Lower lobe of right lung (tissue), 2 donors: ENCODE measurements at regions not wholly inside any gene's neighbourhood (a gene's known extent, or its start where the extent isn't known, plus 50 kb on each side); places are given as distances from the start of the nearest gene placed in this dataset.

Experiments
- ATAC-seq, 2 donors: fragments of 200-7000 bp; cut with Tn5 transposase; one replicate each; pipeline ENCODE4 v1.9.1; 2020 to 2022; ENCODE audit warnings: mild to moderate bottlenecking in 2 of 2, moderate library complexity in 2 of 2
- DNase-seq: peaks from one replicate; pipeline ENCODE4 v3.0.0-alpha.2; 2020
- H3K27ac ChIP-seq: fragments of 200-600 bp; one replicate; pipeline ENCODE4 v1.8.0; 2022
- H3K27me3 ChIP-seq: fragments of 200-600 bp; one replicate; pipeline ENCODE4 v1.8.0; 2022; ENCODE audit warnings: low read depth
- H3K36me3 ChIP-seq: fragments of 200-600 bp; one replicate; pipeline ENCODE4 v1.8.0; 2022; ENCODE audit warnings: mild to moderate bottlenecking
- H3K4me1 ChIP-seq: fragments of 200-600 bp; one replicate; pipeline ENCODE4 v1.8.0; 2022
- H3K4me3 ChIP-seq: fragments of 200-600 bp; one replicate; pipeline ENCODE4 v1.8.0; 2022; ENCODE audit warnings: mild to moderate bottlenecking
- H3K9me3 ChIP-seq: fragments of 200-600 bp; one replicate; pipeline ENCODE4 v1.8.0; 2022
- intact Hi-C: fragments of 100-400 bp; cut with DNase I; formaldehyde crosslinking; loops from one replicate; pipeline ENCODE4 v1.11.0; 2022
- TF ChIP-seq, protein P1 (sequence below): fragments of 200-600 bp; IDR thresholded peaks from one replicate; pipeline ENCODE4 v1.8.0; 2022; ENCODE audit warnings: antibody characterized with exemption, mild to moderate bottlenecking
- donor health status: DM: no; HTN: yes; CAD: no; lungs with severe emphysema.

DNA sequence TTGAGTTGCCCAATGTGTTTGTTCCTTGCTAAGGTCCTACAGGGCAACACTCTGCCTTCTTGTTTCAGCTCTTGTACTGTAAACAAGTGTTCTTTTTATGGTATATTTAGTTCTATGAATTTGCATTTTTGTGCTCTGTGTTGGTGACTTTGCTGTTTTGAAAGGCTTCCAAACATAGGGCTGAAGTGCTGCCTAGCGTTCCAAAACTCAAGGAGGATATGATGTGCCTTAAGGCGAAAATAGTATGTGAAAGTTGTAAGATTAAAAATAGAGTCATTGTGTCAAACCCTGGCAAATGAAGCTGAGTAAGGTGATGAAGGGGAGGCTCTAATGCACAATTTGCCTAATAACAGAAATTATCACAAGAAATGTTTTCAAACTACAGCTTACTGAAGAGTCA, 372.7 kb upstream of the TOM1L1 start:
- DNase-seq (no peak), ATAC-seq (no peak)
- Histone ChIP-seq H3K36me3 (no peaks in the 10 kb centered on the region), H3K27me3 (no peaks in the 10 kb centered on the region), H3K4me3 (no peak overlapping the region), H3K9me3 (no peaks in the 10 kb centered on the region), H3K27ac (no peak overlapping the region), H3K4me1 (no peaks in the 10 kb centered on the region)
- TF ChIP-seq, protein P1, sequence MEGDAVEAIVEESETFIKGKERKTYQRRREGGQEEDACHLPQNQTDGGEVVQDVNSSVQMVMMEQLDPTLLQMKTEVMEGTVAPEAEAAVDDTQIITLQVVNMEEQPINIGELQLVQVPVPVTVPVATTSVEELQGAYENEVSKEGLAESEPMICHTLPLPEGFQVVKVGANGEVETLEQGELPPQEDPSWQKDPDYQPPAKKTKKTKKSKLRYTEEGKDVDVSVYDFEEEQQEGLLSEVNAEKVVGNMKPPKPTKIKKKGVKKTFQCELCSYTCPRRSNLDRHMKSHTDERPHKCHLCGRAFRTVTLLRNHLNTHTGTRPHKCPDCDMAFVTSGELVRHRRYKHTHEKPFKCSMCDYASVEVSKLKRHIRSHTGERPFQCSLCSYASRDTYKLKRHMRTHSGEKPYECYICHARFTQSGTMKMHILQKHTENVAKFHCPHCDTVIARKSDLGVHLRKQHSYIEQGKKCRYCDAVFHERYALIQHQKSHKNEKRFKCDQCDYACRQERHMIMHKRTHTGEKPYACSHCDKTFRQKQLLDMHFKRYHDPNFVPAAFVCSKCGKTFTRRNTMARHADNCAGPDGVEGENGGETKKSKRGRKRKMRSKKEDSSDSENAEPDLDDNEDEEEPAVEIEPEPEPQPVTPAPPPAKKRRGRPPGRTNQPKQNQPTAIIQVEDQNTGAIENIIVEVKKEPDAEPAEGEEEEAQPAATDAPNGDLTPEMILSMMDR: no peak
- intact Hi-C loops: no loop called here

DNA sequence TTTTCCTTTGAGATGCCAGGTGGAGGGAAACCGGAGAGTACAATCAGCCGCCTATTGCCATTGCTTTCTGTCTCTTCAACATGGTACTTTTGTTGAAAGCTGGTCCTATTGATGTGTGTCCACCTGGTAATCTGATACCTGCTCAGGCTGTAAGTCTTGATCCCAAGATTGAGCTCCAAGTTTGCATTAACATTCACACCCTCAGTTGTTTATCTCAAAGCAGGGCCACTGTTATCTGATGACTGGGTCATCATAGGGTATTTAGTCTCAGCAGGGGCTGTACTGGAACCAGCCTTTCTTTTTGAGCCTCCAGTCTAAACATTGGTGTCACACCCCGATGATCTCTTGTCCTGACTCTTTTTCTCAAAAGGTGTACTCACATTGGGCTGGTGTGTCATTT, 370.3 kb upstream of the TOM1L1 start:
- Histone ChIP-seq H3K4me1 (no peaks in the 10 kb centered on the region), H3K27ac (no peak overlapping the region), H3K9me3 (no peaks in the 10 kb centered on the region), H3K4me3 (no peak overlapping the region), H3K36me3 (no peaks in the 10 kb centered on the region), H3K27me3 (no peaks in the 10 kb centered on the region)
- TF ChIP-seq, protein P1: no peak
- intact Hi-C loops: no loop called here
- ATAC-seq: no peak
- no peak for DNase-seq

DNA sequence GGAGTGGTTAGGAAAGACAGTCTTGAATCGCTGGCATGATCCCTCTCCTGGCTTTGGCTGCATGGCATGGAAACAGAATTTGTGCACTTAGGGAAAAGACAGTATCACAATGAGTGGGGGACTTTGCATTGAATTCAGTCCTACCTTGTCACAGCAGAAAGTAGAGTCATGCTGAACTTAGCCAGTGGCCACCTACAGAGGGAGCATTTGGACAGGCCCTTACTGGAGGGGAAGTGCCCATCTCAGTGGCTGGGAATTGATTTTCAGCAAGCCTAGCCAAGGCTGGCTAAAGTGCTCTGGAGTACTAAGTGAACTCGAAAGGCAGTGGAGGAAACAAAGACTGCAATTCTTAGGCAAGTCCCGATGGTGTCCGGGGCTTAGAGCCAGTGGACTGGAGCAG, 364.3 kb upstream of the TOM1L1 start:
- intact Hi-C loops: no loop called here
- DNase-seq: no peak
- ATAC-seq: no peak
- no peak overlapping the region for H3K4me3 ChIP-seq
- TF ChIP-seq, protein P1: no peak
- H3K4me1 ChIP-seq: no peaks in the 10 kb centered on the region
- no peaks in the 10 kb centered on the region for H3K27me3 ChIP-seq
- no peaks in the 10 kb centered on the region for H3K9me3 ChIP-seq
- H3K27ac ChIP-seq: no peak overlapping the region
- no peaks in the 10 kb centered on the region for H3K36me3 ChIP-seq

DNA sequence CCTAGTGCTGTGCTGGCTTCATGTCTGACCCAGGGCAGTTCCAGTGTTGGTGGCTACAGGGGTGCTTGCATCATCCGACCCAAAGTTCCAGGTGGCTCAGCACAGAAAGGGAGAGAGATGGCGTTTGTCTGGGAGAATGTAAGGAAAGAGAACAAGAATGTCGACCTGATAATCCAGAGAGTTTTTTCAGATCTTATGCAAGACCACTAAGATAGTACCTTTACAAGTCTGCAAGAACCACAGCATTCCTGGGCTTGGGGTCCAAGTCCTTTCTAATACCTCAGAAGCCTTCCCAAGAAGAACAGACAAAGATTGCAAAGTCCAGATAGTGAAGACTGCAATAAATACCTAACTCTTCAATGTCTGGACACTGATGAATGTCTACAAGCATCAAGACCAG, 363.0 kb upstream of the TOM1L1 start:
- Histone ChIP-seq H3K4me3 (no peak overlapping the region), H3K36me3 (no peaks in the 10 kb centered on the region), H3K4me1 (no peaks in the 10 kb centered on the region), H3K27me3 (no peaks in the 10 kb centered on the region), H3K9me3 (no peaks in the 10 kb centered on the region), H3K27ac (no peak overlapping the region)
- DNase-seq: no peak
- TF ChIP-seq, protein P1: no peak
- intact Hi-C loops: no loop called here
- no peak for ATAC-seq

DNA sequence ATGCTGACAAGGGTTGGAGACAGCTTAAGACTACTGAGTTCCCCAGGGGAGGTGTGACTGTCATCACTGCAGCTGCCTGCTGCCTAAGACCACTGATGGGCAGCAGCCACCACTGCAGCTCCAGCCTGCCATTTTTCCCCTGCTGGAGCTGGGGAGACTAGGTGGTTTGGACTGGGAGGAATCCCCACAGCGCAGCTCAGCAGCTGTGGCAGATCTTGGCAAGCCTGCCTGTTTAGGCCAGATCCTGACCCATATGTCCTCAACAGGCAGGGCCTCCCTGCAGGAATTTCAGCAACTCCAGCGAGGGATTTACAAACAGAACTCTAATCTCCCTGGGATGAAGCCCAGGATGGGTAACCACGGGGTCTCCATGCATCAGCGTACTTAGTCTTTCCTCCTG, 356.4 kb upstream of the TOM1L1 start:
- intact Hi-C loops: no loop called here
- no peak for DNase-seq

More for the DNA sequence above, 356.4 kb upstream of the TOM1L1 start:
- Histone ChIP-seq H3K27ac (no peak overlapping the region), H3K36me3 (no peaks in the 10 kb centered on the region), H3K27me3 (no peaks in the 10 kb centered on the region), H3K4me3 (no peak overlapping the region), H3K4me1 (no peaks in the 10 kb centered on the region), H3K9me3 (no peaks in the 10 kb centered on the region)
- ATAC-seq: no peak
- TF ChIP-seq, protein P1: no peak
